ENCODE measurements at regions not wholly inside any gene's neighbourhood (a gene's known extent, or its start where the extent isn't known, plus 50 kb on each side); places are given as distances from the start of the nearest gene placed in this dataset.
"Not testable (repeated sequence)": the region's sequence is repeated elsewhere in the genome, so short reads cannot be mapped to it uniquely, and the experiment has no call there.

GRCh38 chr21:19508844-19509243, 1105.3 kb upstream of the TMPRSS15 start:
- DNase-seq (ENCODE audit: low read depth, low spot score) = no peak

- no peak for DNase-seq (ENCODE audit: low read depth, low spot score)
Measured at GRCh38 chr21:19510057-19510456, 1106.5 kb upstream of the TMPRSS15 start.

DNA sequence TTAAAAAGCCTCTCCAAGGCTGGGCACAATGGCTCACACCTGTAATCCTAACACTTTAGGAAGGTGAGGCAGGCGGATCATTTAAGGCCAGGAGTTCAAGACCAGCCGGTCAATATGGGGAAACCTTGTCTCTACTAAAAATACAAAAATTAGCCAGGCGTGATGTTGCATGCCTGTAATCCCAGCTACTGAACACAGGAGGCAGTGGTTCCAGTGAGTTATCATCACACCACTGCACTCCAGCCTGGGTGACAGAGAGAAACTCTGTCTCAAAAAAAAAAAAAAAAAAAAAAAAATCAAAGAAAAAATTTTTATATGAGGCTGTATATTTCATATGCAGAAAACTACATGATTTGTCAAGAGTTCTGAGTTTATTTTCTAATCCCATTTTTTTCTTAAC, 1107.1 kb upstream of the TMPRSS15 start:
- DNase-seq (ENCODE audit: low read depth, low spot score) = no peak

- no peak for DNase-seq (ENCODE audit: low read depth, low spot score)
Measured at GRCh38 chr21:19522381-19522780, 1118.8 kb upstream of the TMPRSS15 start.

DNA sequence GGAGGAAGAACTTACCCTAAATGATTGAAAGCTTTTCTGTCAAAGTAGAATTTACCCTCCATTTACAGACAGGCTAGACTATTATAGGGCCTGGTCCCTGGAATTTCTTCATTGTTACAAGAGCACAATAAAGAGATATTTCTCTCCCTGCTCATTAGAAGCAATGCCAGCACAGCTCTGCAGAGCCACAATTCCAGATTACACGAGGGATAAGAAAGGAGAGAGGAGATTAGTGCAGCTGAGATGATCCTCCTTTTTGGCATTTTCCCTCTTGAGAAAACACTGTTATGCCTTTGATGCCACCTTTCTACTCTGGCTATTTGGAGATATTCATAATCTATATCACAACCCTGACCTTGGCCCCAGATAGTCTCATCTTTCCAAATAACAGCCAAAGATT, 1119.5 kb upstream of the TMPRSS15 start:
- DNase-seq (ENCODE audit: low read depth, low spot score) = no peak

DNA sequence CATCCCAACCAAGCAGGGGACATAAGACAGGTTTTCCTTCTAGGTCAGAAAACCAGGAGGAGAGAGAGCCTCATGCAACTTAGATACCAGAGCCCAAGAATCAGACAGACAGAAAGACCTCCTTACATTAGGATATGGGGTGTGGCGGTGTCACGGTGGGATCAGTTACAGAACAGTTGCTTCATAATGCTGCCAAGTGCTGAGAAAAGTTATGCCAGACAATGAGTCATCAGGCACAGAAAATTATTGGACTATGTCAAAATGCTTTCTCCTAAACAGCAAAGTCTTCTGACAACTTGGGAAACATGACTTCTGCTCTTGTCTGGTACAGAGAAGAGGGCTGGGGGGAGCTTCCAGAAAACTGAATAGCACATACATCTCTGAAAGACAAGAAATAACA, 1120.2 kb upstream of the TMPRSS15 start:
- DNase-seq (ENCODE audit: low read depth, low spot score) = no peak

GRCh38 chr21:19529031-19529430, 1125.4 kb upstream of the TMPRSS15 start:
- DNase-seq (ENCODE audit: low read depth, low spot score) = no peak

DNA sequence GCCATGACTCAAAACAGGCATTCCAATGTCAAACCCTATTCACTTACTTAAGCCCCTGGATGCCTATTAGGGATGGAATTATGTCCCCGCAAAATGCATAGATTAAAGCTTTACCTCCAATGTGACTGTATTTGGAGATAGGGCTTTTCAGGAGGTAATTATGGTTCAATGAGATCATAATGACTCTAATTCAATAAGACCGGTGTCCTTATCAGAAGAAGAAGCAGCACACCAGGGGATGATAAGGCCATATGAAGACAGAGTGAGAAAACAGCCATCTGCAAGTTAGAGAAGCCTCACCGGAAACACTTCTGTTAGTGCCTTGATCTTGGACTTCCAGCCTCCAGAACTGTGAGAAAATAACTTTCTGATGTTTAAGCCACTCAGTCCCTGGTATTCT, 1131.8 kb upstream of the TMPRSS15 start:
- no peak for DNase-seq (ENCODE audit: low read depth, low spot score)

DNA sequence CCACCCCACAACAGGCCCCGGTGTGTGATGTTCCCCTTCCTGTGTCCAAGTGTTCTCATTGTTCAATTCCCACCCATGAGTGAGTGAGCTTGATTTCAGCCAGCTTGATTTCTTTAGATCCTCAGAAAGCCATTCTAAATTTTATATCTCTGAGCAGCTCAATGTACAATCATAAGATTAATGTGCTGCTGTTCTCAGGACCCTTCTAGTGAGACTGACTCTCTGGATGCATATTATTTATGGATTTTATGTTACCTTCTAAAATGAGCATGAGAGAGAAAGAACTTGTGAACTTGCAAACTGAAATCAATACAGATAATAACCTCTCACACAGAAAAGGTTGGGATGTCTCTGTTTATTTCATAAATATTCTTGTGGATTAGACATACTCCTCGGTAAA, 1133.5 kb upstream of the TMPRSS15 start:
- DNase-seq (ENCODE audit: low read depth, low spot score) = no peak

DNA sequence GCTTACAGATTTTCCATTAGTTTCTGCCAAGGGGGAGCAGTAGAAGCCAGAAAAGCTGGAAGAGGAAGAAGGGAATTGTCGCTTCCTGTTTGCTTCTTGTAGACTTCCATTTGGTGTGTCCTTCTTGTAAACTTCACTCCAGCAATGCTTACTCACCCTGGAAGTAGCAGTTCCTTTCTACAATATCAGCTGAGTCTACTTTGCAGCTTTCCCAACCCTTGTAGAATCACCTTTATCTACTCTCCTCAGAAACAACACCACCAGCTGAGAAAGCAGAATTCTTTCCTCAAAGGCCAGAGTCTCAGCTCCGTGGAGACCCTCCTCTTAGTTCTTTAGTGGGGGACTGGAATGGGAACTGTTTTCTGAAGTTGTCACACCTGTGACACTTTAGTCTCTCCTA, 1136.7 kb upstream of the TMPRSS15 start:
- no peak for DNase-seq (ENCODE audit: low read depth, low spot score)

- DNase-seq (ENCODE audit: low read depth, low spot score) = no peak
Measured at GRCh38 chr21:19541602-19542001, 1138.0 kb upstream of the TMPRSS15 start.

DNA sequence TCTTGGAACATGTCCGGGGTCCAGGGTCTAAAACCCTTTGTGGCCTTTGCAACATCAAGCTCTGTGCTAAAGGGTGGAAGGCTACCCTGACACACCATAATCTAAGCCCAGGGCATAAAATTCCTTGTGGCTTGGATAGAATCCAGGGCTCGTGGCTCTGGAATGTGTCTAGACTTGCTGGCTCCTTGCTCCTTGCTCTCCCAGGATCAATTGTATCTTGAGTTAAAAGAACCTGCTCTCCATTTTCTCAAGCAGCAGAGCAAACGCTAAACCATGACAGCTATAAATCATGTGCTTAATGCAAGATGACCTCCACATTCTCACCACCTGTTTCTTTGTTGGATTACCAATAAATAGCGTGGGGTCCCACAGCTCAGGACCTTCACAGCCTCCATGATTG, 1140.9 kb upstream of the TMPRSS15 start:
- not testable (repeated sequence) for DNase-seq (ENCODE audit: low read depth, low spot score)

DNA sequence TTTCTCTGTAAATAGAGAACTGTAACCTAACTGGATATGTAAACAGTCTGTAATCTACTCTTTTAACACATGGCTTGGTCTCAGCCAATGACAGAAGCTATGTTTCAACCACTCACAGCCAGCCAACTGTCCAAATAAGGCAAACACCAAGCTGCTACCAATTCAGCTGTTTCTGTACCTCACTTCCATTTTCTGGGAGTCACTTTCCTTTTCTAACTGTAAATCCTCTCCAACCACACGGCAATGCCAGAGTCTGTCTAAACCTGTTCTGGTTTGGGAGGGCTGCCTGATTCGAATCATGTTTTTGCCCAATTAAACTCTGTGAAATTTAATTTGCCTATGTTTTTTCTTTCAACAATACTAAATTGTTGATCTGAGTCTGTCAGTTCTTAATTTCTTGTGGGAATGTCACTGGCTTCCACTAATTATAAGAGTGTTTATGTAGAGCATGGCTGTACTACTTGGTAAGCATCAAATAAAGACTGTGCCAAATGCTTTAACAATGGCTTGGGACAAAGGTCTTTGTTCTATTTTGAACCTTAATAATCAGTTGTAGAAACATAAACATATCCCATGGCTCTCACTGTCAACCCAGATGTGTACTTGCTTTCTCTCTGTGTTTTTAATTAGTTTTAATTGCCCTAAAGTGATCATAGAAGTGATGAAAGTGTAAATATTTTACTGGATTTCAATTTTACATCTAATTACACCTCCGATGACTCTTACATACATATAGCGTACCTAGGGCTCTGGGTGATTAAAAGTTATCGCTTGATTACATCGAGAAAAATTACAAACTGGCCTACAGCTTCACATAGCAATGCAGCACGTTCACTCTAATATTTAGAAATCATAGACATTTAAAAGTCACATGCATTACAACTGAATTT, 1144.6 kb upstream of the TMPRSS15 start:
- no peak for DNase-seq (ENCODE audit: low read depth, low spot score)

DNA sequence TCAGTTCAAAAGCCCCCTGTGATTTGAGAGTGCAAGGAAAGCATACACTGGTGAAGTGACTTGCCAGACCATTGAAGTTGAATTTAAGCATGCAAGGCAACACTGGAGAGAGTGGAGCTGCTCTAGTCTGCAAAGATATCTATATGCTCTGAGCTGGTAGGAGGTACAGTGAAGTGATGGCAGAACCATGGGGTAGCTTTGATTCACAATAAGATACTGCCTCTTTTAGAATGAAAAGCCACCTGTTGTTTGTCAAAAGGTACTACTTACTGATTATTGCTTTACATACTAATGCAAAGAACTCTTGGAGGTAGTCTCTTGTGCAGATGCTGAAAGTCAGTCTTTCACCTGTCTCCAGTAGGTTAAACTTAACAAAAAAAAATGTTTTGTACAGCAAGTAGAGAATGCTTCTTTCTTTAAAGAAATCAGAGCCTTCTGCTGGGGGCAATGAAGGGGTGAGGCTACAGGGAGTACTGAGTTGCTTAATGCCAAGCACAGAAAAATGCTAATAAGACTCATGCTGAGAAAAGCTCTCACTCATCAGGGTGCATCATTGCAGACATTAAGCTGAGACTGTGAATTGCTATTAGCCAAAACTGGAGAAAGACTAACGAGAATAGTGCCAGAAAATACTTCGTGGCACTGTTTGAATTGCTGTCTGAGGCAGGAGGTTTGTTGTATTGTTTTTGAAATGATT, 1150.5 kb upstream of the TMPRSS15 start:
- DNase-seq (ENCODE audit: low read depth, low spot score) = no peak

- no peak for DNase-seq (ENCODE audit: low read depth, low spot score)
Measured at GRCh38 chr21:19557046-19557445, 1153.5 kb upstream of the TMPRSS15 start.

- DNase-seq (ENCODE audit: low read depth, low spot score) = no peak
Measured at GRCh38 chr21:19557488-19557887, 1153.9 kb upstream of the TMPRSS15 start.

- no peak for DNase-seq (ENCODE audit: low read depth, low spot score)
Measured at GRCh38 chr21:19565587-19565986, 1162.0 kb upstream of the TMPRSS15 start.

GRCh38 chr21:19566975-19567374, 1163.4 kb upstream of the TMPRSS15 start:
- no peak for DNase-seq (ENCODE audit: low read depth, low spot score)

GRCh38 chr21:19577381-19577780, 1173.8 kb upstream of the TMPRSS15 start:
- no peak for DNase-seq (ENCODE audit: low read depth, low spot score)

DNA sequence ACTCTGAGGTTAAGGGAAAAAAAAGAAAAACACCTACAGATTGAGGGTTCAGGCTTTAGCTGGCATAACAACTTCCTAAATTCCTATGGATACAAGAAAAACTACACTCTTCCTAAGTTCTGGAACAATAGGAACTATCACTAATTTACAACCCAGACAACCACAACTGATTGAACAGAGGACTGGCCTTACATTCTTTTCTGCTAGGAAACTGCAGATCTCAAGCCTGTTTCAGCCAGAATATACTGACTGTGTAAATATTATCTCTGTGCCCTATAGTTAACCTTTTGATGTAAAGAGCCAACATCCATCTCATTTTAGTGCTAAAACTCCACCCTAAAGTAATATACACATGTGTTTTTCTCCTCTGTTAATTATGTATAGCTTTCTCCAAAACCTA, 1186.5 kb upstream of the TMPRSS15 start:
- no peak for DNase-seq (ENCODE audit: low read depth, low spot score)

GRCh38 chr21:19603011-19603593, 1199.5 kb upstream of the TMPRSS15 start:
- DNase-seq (ENCODE audit: low read depth, low spot score) = no peak

GRCh38 chr21:19608101-19608621, 1204.6 kb upstream of the TMPRSS15 start:
- no peak for DNase-seq (ENCODE audit: low read depth, low spot score)
